DND-41 (cell line): ENCODE measurements at regions not wholly inside any gene's neighbourhood (a gene's known extent, or its start where the extent isn't known, plus 50 kb on each side); places are given as distances from the start of the nearest gene placed in this dataset.

Experiments
- CTCF ChIP-seq: IDR thresholded peaks from 2 replicates; pipeline ENCODE4 v1.5.1; 2012; ENCODE audit warnings: borderline replicate concordance, low read length, moderate library complexity, mild to moderate bottlenecking; ENCODE audit not compliant: poor library complexity, severe bottlenecking; ENCODE audit errors: extremely low read depth
- EZH2 ChIP-seq: IDR thresholded peaks from 3 replicates; pipeline ENCODE4 v1.6.1; 2012; ENCODE audit warnings: borderline replicate concordance, low read depth, mild to moderate bottlenecking, moderate library complexity, low read length, inconsistent platforms; ENCODE audit not compliant: severe bottlenecking

- no peak for TF ChIP-seq EZH2
- no peak for TF ChIP-seq CTCF
Measured at GRCh38 chr14:80146941-80147340, 64.4 kb downstream of the DIO2 start.
